ENCODE measurements at regions not wholly inside any gene's neighbourhood (a gene's known extent, or its start where the extent isn't known, plus 50 kb on each side); places are given as distances from the start of the nearest gene placed in this dataset.

DNA sequence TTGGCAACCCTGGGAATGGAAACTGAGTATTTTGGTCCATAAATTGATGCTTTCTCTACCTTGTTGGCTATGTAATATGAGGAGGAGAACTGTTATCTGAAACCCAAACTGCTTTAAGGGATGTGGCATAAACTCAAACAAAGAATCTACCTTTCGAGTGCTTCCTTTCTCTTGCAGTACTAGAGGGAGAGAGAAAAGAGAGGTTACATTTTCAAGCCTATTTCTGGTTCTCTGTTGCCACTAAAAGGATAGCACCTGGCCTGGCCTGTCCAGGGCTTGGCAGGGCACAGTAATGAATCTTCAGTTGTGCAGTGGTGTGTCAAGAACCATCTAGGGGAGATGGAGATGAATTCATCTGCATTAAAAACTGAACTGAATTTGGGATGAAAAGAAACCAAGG, 308.6 kb downstream of the PTTG2 start:
- DNase-seq (ENCODE audit: extremely low read depth in 1 of 11, low read depth in 9 of 11, low spot score in 4 of 11): no peak

DNA sequence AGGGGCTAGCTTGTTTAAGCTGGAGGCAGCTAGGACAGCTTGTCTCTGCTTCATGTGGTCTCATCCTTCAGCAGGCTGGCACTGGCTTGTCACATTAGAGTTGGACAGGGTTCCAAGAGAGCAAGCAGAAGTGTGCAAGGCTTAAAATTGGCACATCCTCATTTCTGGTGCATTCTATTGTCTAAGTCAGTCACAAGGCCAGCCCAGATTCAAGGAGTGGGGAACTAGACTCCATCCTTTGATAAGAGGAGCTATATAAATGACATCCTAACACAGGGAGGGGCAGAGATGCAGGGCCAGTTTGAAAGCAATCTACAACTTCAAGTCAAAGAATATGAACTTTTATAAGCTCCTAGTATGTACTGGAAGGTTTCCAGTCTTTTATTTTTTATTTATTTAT, 313.2 kb downstream of the PTTG2 start:
- no peak for DNase-seq (ENCODE audit: extremely low read depth in 1 of 11, low read depth in 9 of 11, low spot score in 4 of 11)

- DNase-seq (ENCODE audit: extremely low read depth in 1 of 11, low read depth in 9 of 11, low spot score in 4 of 11): peak; percentile 29 to 87 (median 62)
Measured at GRCh38 chr4:38275331-38276100, 315.3 kb downstream of the PTTG2 start.

GRCh38 chr4:38278255-38278654, 318.1 kb downstream of the PTTG2 start:
- no peak for DNase-seq (ENCODE audit: extremely low read depth in 1 of 11, low read depth in 9 of 11, low spot score in 4 of 11)

GRCh38 chr4:38279077-38279476, 318.9 kb downstream of the PTTG2 start:
- DNase-seq (ENCODE audit: extremely low read depth in 1 of 11, low read depth in 9 of 11, low spot score in 4 of 11): no peak

- DNase-seq (ENCODE audit: extremely low read depth in 1 of 11, low read depth in 9 of 11, low spot score in 4 of 11): peak in 3 of 11 donors; percentile 27 to 37 (median 28)
Measured at GRCh38 chr4:38279650-38280322, 319.6 kb downstream of the PTTG2 start.

DNA sequence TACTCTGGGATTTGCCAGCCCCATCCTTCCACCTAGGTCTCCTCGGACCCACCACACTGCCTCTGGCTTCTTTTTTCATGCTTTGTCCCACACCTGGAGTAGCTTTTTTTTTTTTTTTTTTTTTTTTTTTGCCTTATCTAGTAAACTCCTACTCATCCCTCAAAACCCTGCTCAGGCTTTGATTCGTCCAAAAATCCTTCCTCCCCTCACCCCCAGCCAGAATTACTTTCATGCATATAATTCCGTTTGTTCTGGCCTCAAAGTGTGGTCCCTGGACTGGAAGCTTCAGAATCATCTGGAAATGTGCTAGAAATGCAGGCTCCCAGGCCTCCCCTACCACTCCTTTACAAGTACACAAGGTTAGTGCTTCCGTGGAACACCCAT, 320.1 kb downstream of the PTTG2 start:
- no peak for DNase-seq (ENCODE audit: extremely low read depth in 1 of 11, low read depth in 9 of 11, low spot score in 4 of 11)

GRCh38 chr4:38281371-38282071, 321.3 kb downstream of the PTTG2 start:
- no peak for DNase-seq (ENCODE audit: extremely low read depth in 1 of 11, low read depth in 9 of 11, low spot score in 4 of 11)

- DNase-seq (ENCODE audit: extremely low read depth in 1 of 11, low read depth in 9 of 11, low spot score in 4 of 11): no peak
Measured at GRCh38 chr4:38283724-38284123, 323.5 kb downstream of the PTTG2 start.

GRCh38 chr4:38284294-38285030, 324.3 kb downstream of the PTTG2 start:
- no peak for DNase-seq (ENCODE audit: extremely low read depth in 1 of 11, low read depth in 9 of 11, low spot score in 4 of 11)

DNA sequence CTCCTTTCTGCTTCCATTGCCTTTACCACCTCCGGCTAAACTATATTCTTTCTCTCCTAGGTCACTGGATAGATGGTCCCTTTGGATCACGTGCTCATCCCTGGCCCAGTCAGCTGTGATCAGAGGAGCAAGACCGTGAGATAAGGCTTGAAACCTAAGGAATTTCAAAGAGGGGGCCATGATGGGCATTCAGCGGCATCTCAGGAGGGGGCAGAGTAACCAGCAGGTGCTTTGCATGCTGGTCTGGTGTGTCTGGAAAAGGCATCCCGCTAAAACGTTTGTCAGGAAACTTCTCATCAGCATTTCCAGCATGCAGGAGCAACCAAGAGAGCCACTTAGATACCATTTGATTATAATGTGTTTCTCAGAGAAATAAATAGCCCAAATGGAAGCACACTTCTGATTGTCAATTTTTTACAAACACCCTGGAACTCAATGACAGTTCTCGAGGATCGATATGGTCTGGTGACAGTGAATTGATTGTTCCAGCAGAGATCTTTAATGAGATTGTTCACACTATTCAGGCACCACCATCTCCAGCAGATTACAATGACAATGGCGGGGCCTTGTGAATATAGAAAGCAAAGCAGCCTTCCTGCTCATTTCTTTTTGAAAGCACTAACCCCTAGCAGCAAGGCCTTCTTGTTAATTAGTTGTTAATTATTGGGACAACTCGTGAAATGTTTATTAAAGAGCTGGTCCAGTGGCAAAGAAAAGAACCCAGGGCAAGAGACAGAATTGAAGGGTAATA, 327.1 kb downstream of the PTTG2 start:
- no peak for DNase-seq (ENCODE audit: extremely low read depth in 1 of 11, low read depth in 9 of 11, low spot score in 4 of 11)

DNA sequence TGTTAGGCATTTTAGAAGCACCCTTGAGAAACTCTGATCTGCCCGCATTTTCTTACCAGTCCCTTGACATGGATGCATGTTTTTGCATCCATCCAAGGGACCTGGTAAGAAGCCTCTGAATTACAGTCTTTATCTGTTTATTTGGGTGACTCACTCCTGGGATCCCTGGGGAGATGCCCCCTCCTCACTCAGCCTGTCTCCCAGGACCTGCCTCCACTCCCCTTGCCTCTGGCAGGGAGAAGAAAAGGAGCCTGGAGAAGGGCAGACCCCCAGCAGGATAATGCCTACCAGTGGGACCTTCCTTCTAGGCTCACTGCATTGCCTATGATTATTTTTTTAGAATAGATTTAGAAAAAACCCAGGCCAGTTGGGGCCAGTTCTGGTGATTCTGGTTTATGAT, 329.4 kb downstream of the PTTG2 start:
- no peak for DNase-seq (ENCODE audit: extremely low read depth in 1 of 11, low read depth in 9 of 11, low spot score in 4 of 11)

GRCh38 chr4:38290366-38290765, 330.2 kb downstream of the PTTG2 start:
- no peak for DNase-seq (ENCODE audit: extremely low read depth in 1 of 11, low read depth in 9 of 11, low spot score in 4 of 11)

DNA sequence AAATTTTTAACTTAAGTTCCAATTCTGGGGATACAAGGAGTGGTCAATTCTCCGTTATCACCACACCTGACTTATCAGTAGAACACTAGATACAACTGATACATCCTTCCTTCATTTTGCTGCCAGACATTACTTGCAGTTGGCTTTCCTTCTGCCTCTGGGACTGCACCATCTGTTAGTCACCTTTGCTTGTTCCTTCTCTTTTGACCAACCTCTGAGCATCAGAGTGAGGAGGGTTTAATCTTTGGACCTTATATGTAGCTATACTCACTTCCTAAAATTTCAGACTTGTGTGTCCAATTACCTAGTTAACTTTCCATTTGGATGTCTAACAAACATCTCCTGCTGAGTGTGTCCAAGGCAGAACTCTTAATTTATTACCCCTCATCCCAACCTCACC, 330.7 kb downstream of the PTTG2 start:
- DNase-seq (ENCODE audit: extremely low read depth in 1 of 11, low read depth in 9 of 11, low spot score in 4 of 11): no peak

DNA sequence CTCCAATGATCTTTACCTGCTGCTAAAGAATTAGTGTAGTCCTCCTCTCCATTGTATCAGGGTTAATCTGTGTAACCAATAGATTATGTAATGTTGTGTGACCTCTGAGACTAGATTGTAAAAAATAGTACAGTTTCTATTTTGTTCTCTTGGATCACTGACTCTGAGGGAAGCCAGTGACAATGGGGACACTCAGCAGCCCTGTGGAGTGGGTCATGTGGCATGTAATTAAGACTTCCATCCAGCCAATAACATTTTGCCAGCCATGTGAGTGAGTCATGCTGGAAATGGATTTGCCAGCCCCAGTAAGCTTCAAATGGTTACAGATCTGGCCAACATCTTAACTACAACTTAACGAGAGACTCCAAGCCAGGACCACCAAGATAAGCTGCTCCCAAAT, 332.3 kb downstream of the PTTG2 start:
- no peak for DNase-seq (ENCODE audit: extremely low read depth in 1 of 11, low read depth in 9 of 11, low spot score in 4 of 11)

DNA sequence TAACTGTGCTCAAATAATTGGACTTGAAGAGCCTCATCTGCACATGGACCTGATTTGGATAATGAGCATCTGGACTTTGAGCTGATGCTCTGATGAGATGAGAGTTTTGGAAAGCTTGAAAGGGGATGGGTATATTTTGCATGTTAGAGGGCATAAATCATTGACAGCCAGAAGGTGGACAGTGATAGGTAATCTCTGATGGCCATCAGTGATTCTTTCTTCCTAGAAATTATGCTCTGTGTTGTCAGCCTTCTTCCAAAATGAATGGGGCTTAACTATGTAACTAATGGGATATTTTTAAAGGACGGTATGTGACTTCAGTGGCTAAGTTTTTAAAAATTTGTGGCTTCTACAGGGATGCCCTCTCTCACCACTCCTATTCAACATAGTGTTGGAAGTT, 334.0 kb downstream of the PTTG2 start:
- no peak for DNase-seq (ENCODE audit: extremely low read depth in 1 of 11, low read depth in 9 of 11, low spot score in 4 of 11)

GRCh38 chr4:38297061-38297460, 336.9 kb downstream of the PTTG2 start:
- no peak for DNase-seq (ENCODE audit: extremely low read depth in 1 of 11, low read depth in 9 of 11, low spot score in 4 of 11)

DNA sequence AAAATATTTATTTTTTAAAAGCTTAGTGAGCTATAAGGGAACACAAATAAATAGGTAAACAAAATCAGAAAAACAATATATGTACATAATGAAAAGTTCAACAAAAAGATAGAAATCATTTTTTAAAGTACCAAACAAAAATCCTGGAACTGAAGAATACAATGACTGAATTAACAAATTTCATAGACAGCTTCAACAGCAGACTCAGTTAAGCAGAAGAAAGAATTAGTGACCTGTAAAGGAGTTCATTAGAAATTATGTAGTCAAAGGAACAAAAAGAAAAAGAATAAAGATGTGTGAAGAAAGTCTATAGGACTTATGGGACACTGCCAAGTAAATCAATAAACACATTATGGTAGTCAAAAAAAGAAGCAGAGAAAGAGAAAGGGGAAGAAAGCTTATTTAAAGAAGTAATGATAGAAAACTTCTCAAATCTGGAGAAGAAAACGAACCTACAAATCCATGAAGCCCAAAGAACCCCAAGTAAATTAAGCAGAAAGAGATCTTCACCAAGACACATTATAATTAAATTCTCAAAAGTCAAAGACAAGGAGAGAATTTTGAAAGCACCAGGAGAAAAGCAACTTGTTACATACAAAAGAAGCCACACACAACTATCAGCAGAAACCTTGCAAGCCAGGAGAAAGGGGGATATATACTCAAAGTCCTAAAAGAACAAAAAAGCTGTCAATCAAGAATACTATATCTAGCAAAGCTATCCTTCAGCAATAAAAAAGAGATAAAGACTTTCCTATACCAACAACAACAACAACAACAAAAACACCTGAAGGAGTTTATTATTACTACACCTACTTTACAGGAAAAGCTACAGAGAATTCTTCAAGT, 338.9 kb downstream of the PTTG2 start:
- no peak for DNase-seq (ENCODE audit: extremely low read depth in 1 of 11, low read depth in 9 of 11, low spot score in 4 of 11)

All from renal cortex interstitium (tissue), 11 donors.